DMS 273 treated with DMSO at 0.1 percent for 48 hours (cell line): ENCODE measurements at regions not wholly inside any gene's neighbourhood (a gene's known extent, or its start where the extent isn't known, plus 50 kb on each side); places are given as distances from the start of the nearest gene placed in this dataset.

Source experiments
- DNase-seq: peaks from one replicate; lab custom pipeline; 2025; lab: John Stamatoyannopoulos, UW

DNA sequence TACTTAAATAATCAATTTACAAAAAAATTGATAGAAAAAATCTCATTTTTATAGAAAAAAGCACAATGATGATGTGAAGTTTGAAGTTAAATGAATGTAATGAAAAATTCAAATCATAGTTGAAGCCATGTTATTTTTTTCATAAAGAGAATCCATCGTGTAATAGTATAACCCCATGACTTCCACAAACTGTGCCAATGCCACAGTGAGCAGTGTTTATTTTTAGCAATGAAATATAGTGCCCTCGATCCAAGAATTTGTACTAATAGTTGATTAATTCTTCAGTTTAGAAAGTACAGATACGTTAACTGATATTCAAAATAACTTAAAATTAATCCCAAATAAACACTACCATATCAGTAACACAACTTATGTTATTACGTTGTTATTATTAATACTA lies 225.9 kb downstream of the PTPRC start:
- no peak for DNase-seq

DNA sequence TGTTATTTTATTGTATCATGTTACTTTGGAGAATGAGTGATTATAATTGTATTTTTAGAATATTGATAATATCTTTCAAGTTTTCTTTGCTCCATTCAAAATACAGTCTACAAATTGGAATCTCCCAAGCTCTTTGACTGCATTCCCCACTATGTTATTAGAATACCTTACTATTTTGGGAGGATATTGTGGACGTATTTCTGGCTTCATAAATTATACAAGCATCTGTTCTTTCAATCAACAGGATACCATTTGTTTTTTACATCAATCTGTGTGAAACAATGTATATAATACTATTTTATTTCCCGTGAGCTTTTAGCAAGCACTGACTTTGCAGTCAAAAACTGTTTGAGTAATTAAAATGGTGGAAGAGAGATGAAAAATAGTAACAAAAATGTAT lies 226.5 kb downstream of the PTPRC start:
- DNase-seq: no peak

DNA sequence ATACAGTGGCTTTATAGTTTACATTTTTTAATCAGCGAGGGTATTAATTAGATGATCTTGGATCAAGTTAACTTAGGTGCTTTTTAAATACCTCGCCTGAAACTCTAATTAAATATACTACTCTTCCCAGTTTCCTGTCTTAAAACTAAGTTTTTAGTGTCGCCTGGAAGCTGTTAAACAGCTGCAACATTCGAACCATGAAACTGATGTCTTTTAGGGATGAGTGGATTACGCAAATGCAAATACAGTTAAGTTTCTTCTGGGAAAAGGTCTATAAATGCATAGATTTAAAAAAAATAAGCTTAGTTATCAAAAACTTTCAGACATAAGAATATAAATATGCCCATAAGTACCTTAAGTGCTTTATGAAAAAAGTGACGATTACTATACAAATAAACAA lies 228.3 kb downstream of the PTPRC start:
- DNase-seq: no peak

DNA sequence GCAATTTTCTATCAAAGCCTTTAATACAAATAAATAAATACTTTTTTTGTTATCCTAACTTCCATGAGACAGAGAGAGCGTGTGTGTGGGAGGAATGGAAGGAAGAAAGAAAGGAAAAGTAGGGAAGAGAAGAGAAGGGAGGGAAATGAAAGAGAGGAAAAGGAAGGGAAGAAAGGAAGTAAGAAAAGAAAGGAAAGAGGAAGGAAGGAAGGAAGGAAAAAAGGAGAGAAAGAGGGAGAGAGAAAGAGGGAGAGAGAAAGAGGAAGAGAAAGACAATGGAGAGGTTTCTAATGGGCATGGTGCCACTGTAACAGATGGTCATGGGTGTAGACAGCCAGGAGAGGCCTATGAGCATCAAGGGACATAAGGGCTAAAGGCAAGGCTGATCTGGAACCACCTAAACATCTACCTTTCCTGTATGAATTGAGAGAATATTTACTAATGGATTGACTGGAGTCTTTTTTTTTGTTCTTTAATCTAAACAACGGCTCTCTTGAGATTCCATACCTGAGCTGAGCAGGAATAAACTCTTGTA lies 234.9 kb downstream of the PTPRC start:
- DNase-seq: no peak

DNA sequence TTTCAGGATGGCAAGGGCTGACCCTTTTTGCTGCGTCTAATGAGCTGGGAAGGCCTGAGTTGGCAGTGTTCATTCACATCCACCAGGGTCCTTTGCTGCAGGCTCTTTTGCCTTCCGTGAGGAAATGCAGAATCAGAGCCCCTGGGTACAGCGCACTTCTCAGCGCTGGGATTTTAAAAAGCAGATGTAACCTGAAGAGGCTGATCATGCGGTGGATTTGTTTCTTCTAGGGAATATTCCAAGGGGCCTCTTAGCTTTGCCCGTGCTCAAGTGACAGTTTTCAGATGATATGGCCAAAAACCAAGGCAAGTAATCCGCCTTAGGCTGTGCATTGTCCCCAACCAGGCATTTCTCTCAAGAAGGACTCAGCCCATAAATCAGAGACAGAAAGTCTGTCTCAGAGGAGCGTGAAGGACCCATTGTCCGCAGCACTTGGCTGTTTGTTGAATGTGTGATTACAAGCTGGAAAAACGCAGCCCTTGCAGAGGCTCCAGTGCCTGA lies 237.6 kb downstream of the PTPRC start:
- no peak for DNase-seq

DNA sequence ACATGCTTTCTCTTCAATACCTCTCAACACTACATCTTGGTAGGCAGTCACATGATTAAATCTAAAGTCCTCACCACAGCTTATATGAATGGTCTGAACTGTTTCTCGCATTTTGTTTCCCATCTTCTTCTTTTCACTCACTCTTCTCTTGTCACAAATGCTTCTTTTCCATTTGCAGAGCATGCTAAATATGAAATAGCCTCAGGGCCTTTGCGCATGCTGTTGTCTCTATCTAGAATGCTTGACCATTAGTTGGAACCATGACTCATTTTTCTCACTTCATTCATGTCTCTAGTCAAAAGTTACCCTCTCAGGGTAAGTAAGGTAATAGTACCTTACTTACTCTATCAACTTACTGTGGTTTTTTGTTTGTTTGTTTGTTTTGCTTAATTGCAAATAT lies 239.7 kb downstream of the PTPRC start:
- no peak for DNase-seq

DNA sequence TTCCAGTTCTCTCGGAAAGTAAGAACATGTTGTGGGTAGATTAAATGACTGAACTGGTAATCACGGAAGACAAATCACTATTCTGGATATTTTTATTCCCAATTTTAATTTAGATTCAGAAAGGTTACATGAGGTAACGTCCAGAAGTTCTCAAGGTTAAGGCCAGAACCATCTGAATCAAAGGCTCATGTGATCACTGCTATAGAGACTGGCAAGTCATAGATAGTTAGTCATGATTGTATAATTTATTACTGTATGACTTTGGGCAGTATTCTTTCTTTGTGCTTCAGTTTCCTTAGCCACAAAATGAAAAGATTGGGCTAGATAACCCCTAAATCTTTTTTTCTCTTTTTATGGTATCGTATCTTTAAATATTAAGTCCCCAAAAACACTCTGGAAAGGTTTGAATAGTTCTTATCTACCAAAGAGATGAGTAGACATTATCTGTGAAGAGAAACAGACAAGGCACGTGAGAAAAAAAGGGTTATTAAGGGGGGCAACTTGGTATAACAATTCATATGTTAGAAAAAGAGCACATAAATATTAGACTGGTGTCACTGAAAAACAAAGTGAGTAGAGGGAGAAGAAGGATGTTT lies 241.0 kb downstream of the PTPRC start:
- DNase-seq: no peak

DNA sequence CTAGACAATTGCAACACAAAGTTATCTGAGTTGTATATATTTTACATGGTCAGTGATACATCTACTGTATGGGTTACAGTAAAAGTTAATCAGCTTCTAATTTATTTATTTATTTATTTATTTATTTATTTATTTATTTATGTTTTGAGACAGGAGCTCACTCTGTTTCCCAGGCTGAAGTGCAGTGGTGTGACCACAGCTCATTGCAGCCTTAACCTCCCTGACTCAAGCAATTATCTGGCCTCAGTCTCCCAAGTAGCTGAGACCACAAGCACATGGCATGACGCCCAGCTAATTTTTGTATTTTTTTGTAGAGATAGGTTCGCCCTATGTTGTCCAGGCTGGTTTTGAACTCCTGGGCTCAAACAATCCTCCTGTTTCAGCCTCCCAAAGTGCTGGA lies 241.6 kb downstream of the PTPRC start:
- no peak for DNase-seq

DNA sequence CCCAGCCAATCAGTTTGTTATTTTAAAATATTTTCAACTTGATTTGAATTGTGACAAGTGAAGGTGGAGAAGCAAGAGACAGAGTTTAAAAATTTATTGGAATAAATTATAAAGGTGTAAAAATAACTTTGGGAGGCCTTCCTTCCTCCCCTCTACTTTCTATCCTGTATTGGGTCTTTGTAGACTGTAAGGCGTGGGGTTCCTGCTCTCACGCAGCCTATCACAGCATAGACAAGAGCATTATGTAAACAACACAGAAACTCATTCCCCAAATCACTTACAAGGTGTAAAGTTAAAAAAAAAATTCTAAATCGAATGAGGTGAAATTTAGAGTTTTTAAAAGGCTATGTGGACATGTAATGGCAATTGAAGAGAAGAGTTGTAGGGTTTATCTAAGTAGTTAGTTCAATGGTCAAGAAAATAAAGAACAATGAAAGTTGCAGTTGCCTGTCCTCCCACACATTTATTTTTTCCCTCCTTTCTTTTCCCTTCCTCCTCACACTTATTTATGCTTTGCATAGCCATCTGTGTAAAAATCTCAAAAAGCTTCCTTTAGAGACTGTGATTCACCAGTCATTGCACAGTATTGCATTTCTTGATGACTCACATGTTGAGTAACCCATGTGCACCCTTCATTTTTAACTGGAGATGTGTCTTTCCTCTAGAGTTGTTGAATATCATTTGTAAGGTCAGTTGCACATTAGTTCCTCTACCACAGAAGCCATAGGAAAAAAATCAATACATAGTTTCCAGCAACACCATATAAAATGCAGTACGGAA lies 242.2 kb downstream of the PTPRC start:
- DNase-seq: no peak

DNA sequence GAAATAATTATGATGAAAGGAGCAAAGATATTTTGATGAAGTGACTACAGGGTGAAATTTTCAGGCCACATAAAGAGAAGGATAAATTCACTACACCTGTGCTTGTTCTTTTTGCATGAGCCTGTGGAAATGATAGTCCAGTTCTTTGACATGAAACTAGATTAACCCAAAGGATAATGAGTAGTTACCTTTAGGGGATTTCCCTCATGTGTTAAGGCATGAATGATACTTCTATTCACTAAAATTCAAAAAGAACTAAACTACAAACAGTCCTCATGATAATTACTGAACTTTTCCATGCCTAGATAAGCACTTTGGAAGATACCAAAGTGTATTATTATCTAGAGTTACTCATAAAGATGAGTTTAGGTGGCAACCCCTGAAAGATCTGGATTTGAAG lies 244.3 kb downstream of the PTPRC start:
- no peak for DNase-seq

DNA sequence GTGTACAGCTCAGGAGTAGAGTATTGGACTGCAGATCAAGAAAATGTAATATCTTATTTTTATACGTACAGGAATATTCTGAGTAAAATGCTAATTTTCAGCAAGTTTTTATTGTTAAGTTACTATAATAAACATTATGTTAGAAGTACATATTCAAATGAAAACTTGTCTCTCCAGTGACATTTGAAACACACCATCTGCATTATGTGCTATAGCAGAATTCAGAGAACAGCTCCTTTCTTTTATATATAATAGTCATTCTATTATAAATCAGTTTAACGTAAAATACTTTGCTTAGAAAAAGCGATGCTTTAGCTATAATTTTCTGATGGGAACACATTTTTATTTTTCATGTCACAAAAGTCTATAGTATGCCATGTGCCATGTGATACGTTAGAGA lies 249.0 kb downstream of the PTPRC start:
- DNase-seq: no peak

DNA sequence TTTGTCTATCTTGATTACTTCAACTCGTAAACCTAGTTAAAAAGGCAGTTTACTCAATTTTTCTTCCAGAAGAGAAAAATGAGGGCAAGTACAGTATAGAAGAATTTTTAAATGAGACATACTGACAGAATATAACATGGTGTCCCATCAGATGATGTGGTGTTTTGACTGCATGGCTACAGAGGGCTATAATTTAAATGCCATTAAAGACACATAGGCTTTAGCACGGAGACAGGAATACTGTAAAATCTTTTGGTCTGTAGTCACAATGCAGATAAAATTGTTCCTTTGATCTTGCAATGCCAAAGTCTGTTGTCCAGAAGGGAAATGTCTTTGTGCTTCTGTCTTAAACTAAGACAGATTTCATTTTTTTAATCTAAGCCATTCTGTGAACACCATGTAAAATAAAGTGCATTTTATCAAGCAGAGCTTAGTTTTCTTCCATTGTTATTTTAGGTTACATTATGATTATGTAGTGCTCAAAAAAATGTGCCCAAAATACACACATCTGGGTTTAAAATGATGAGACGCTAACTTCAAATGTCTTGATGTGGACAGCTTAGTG lies 249.6 kb downstream of the PTPRC start:
- DNase-seq: no peak

DNA sequence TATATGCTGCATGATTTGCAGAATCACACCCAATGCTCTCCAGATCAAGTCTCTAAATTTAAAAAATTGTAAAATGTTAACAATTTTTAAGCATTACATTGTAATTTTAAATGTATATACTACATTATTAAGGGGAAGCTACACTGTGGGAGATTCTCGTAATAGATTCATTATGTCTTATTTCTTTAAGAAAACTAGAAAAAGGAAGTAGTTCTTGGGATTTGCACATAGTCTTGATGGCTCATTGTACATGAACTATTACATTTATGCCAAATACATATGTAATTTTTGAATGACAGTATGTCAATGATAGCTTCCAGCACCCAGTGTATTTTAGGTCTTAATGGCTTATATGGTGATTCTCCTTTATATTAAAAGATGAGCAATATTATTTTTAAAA lies 250.3 kb downstream of the PTPRC start:
- DNase-seq: no peak

DNA sequence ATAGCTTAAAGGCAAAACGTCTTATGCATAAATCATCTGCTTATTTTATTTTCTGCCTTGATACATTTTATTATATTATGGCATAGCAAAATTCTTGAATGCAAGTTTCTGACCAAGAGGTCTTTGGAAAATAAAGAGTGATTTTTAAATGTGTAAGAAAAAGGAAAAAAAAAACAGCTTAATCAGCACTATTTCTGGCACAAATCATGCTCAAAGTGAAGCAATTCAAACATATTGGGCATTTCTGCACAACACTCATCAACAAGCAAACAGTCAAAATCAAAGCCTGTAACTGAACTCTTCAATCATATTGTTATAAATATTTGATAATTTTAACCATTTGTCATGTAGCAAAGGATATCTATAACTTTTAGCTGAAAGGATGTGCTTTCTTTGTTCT lies 250.9 kb downstream of the PTPRC start:
- DNase-seq: no peak

DNA sequence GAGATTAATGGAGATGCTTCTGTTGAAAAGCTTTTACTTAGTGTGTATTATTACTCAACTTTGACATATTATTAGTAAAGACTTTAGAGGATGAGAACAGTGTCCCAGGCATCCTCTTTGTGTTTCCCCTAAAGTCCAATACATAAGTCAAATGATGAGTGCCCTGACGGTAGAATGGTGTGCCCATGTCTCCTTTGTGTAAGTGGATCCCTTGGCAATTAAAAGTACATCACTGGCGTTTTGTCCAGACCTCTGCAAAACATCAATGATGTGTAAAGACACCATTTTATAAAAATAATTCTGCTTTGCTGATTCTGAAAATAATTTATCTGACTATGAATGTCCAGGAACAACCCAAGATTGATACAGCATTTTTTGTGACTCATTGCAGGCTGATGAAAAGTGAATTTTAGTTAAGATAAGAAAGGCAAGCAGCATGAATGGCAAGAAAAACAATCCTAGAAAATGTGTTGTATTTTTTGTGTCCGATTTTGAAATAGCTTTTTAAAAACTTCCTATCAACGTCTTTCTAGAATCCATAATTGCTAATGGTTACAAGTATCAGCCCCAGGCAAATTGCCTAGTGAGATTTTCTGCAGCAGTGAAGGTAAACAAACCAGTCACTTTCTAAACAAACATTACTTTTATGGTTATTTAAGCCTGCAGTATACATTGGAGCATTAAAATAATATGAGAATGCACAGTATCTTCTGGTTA lies 251.5 kb downstream of the PTPRC start:
- no peak for DNase-seq

DNA sequence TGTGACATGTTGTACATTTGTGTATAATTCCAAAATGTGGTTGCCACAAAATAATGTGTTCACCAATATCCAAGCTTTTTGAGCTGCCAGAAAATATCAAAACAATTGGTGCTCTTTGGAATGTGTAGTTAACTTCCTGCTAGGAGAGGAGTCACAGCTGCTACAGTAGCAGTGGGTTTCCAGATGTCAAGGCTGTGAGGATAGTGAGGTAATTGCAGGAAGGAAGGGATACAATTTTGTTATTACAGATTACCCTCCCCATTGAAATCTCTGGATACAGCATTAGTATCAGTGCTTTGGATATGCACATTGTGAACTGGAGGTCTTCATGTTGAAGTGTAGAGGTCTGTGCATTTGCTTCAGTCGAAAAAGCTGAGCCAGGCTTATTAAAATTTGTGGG lies 253.2 kb downstream of the PTPRC start:
- no peak for DNase-seq

DNA sequence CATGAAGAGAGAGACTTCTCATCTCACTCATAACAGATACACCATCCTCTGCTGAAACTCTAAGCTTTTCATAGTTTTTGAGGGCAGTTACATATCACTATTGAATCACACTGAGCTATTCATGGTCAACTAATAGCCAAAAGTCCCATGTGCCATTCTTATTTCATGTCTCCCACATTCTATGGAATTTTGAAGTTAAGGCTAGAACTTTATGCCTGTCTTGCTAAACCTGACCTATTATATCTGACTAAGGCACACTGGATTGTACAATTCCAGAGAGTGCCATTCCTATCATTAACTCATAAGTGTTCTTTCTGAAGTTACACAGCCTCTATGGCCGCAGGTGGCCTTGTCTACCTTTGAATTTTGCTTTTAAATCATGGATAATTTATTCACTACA lies 254.3 kb downstream of the PTPRC start:
- DNase-seq: no peak

DNA sequence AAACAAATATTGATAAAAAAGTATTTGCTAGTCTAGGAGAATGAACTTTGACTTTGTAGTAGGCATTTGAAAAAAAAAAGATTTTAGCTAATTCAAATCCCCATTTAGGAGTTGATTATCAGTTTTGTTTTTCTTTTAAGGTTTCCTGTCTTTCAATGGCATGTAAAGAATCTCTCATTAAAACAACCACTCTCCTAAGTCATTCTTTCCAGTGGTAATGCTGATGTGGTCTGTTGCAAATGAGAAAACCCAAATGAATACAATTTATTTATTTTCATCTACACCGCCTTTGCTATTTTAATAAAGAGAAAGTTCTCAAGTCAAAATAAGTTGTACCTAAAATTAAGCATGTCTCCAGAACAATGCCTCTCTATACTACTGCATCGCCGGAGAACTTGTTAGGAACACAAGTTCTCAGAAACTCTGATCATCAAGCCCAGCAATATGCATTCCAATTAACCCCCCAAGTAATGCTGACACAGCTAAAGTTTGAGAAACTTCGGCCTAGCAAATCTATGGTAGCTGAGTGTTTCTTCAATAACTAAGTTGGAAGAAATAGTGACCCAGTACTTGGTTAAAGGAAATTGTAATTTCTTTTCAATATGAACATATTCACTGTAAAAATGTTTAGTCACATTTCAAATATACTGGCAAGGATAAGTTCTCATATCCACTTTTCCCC lies 255.1 kb downstream of the PTPRC start:
- no peak for DNase-seq

DNA sequence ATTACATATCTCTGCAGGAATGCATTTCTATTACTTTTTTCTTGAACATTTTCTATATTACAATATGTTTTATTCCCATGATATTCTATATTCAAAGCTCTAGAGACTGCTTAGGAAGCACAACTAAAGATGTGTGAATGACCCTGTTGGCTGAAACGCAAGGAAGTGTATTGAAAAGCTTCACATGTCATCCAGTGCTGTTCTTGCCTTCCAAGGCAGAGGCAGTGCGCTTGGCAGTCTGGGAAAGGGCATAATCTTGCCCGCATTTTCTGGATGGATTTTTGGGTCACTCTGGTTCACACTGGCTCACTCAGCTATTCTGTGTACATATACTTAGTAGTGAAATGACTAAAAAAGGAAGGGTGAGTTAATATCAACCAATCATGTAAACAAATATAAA lies 262.4 kb downstream of the PTPRC start:
- no peak for DNase-seq

DNA sequence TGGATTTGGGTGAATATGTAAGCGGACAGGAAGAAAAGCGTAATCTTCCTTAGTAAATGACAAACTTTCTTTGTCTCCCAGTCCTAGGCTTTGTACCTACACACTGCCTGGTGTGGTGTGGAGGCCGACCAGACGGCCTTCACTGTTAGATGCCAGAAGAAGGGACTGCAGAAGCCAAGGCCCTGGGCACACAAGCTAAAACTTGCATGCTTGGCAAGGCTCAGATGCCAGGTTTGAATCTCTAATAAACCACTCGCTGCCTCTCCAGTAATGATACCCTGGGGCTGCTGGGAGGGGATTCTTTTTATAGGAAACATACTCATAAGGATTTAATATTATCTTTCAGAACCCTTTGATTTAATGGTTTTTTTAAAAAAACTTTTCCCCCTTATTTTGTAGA lies 263.8 kb downstream of the PTPRC start:
- peak; percentile 6 for DNase-seq

DNA sequence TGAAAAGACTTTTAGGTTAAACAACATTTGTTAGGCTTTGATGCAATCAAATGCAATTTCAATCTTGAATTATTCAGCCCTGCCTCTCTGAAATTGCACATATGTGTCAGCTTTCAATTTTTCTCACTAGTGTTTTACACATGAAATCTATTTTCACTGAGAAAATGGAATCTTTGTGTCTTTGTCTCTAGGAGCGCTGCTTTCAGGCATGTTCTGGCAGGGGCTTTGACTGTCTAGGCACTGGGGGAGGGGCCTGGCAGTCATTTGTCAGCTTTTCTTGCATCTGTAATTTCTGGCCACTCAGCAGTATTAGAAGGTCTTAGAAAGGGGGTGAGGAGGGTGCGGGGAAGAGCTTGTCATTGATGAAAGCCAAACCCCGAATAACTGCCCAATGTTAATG lies 264.4 kb downstream of the PTPRC start:
- no peak for DNase-seq

DNA sequence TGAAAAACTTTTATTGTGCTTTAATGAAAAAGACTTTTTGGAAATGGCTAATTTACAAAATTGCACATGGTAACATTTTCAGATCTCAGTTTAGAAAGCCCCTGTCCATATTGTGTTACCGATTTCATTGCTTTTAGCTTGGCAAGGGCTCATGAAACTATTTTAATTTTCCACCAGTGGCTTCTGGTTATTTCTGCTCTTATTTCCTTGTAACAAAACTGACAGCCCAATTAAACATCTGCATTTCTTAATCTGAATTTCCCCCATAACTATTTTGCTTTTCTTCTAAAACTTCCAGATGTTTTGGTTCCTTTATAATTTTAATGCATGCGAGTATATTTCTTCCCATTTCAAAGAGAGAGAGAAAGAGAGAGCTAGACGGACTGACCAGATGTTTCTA lies 264.8 kb downstream of the PTPRC start:
- no peak for DNase-seq
